Heart left ventricle (tissue), 16 donors: ENCODE measurements at regions not wholly inside any gene's neighbourhood (a gene's known extent, or its start where the extent isn't known, plus 50 kb on each side); places are given as distances from the start of the nearest gene placed in this dataset.

ENCODE experiments used
- ATAC-seq, 4 donors: fragments of 200-7000 bp; cut with Tn5 transposase; one replicate each; pipeline ENCODE4 v1.9.1; 2020 to 2022; ENCODE audit warnings: moderate library complexity in 4 of 4, mild to moderate bottlenecking in 3 of 4, moderate number of reproducible peaks in 1 of 4
- DNase-seq, 5 donors: peaks; one replicate each; pipeline ENCODE4 v3.0.0-alpha.2; 2020
- H3K27ac ChIP-seq, 12 donors: fragments of 200-600 bp; sonication (generic) in 4 of 12; one replicate each; pipeline versions ENCODE4 v1.5.0 to v1.8.0; 2016 to 2022; ENCODE audit warnings: mild to moderate bottlenecking in 2 of 12
- H3K27me3 ChIP-seq, 9 donors: fragments of 200-600 bp; sonication (generic) in 2 of 9; one replicate each; pipeline versions ENCODE4 v1.5.1 to v1.8.0; 2016 to 2022; ENCODE audit warnings: mild to moderate bottlenecking in 3 of 9
- H3K36me3 ChIP-seq, 9 donors: fragments of 200-600 bp; sonication (generic) in 2 of 9; one replicate each; pipeline versions ENCODE4 v1.5.0 to v1.8.0; 2018 to 2022; ENCODE audit warnings: mild to moderate bottlenecking in 2 of 9
- H3K4me1 ChIP-seq, 12 donors: fragments of 200-600 bp; sonication (generic) in 4 of 12; one replicate each; pipeline versions ENCODE4 v1.5.0 to v1.8.0; 2016 to 2022; ENCODE audit warnings: mild to moderate bottlenecking in 3 of 12
- H3K4me3 ChIP-seq, 12 donors: fragments of 200-600 bp; sonication (generic) in 4 of 12; one replicate each; pipeline versions ENCODE4 v1.5.0 to v1.8.0; 2017 to 2022; ENCODE audit warnings: mild to moderate bottlenecking in 9 of 12, moderate library complexity in 4 of 12
- H3K9me3 ChIP-seq, 12 donors: fragments of 200-600 bp; sonication (generic) in 4 of 12; one replicate each; pipeline versions ENCODE4 v1.5.0 to v1.8.0; 2016 to 2022; ENCODE audit warnings: mild to moderate bottlenecking in 1 of 12
- CTCF ChIP-seq, 12 donors: fragments of 200-600 bp; sonication (generic) in 4 of 12; IDR thresholded peaks; one replicate each; pipeline versions ENCODE4 v1.5.0 to v1.8.0; 2018 to 2022; ENCODE audit warnings: antibody characterized with exemption in 12 of 12, mild to moderate bottlenecking in 5 of 12
- POLR2A ChIP-seq, 2 donors: fragments of 450-650 bp; IDR thresholded peaks; one replicate each; pipeline ENCODE4 v1.6.1; 2017; ENCODE audit warnings: antibody characterized with exemption in 2 of 2, mild to moderate bottlenecking in 2 of 2, moderate library complexity in 2 of 2
- WGBS, 4 donors: extraction: QIAGEN DNeasy Blood & Tissue Kit in 2 of 4; methylation state at CpG; one replicate each; pipeline versions ENCODE4 v1.1.5 to v1.1.7; 2013 to 2018; 5-methylcytosine and 5-hydroxymethylcytosine counted together
- intact Hi-C, 10 donors: fragments of 100-400 bp; cut with DNase I; formaldehyde crosslinking; loops; one replicate each; pipeline versions ENCODE4 v1.11.1 to v1.14.2; 2022
- donor health status: ischemic (EF 13 %, LVEDD 7.1; RV severe dilation, severe dysfunction).
- donor health status: healthy with polysubstance abuse.
- donor health status: DM: no; HTN: yes; CAD: no.
- donor health status: DM: no; HTN: no; CAD: no.
- donor health status: ischemic (EF 25% LVEDD 6.9; RV normal size, moderate dysfunction).
- donor health status: ischemic (EF 25% LVEDD 5.7; RV mildly dilated, moderate dysfunction).
- donor health status: healthy.
- donor health status: DM: yes; HTN: yes; CAD: no.
- donor health status: ischemic (EF 35%, LVEDD 5.7; RV mildly dilated, moderate dysfunction).
- donor health status: nonischemic (EF 11% LVEDD 7.7; RV severe dilation, severe dysfunction).
- donor health status: DM: yes; HTN: yes; CAD: no.
- donor health status: PGD.
- donor health status: ischemic (EF 29% LVEDD 5.4; RV normal size, mild dysfunction).
- donor health status: nonischemic (EF 23%, LVEDD 6.1; RV moderate dilation, normal function).

GRCh38 chr6:63434943-63435342, 115.2 kb upstream of the LGSN start:
- no peak for TF ChIP-seq CTCF (IDR thresholded peaks at IDR 0.05)
- TF ChIP-seq POLR2A (IDR thresholded peaks at IDR 0.05), result no peak
- Histone ChIP-seq H3K4me3 (no peak overlapping the region), H3K27me3 (no peaks in the 10 kb centered on the region), H3K36me3 (no peaks in the 10 kb centered on the region), H3K27ac (no peak overlapping the region), H3K4me1 (no peaks in the 10 kb centered on the region), H3K9me3 (no peaks in the 10 kb centered on the region)
- WGBS, 4 donors, result 50 to 72% (median 58%) methylated on average over 3 of the region's 3 CpGs
- DNase-seq (no peak), ATAC-seq (no peak)
- intact Hi-C loops, result no loop called here

- TF ChIP-seq POLR2A (IDR thresholded peaks at IDR 0.05), result no peak
- TF ChIP-seq CTCF (IDR thresholded peaks at IDR 0.05), result no peak
These were observed 116.6 kb upstream of the LGSN start for GRCh38 chr6:63436356-63436755.

GRCh38 chr6:63437058-63437457, 117.3 kb upstream of the LGSN start:
- intact Hi-C loops, result no loop called here
- DNase-seq, result no peak
- TF ChIP-seq CTCF (IDR thresholded peaks at IDR 0.05), result no peak
- no peak for TF ChIP-seq POLR2A (IDR thresholded peaks at IDR 0.05)
- H3K4me3 ChIP-seq, result no peak overlapping the region
- no peaks in the 10 kb centered on the region for H3K27me3 ChIP-seq
- 89 to 96% (median 94%) methylated on average over 3 of the region's 3 CpGs for WGBS, 4 donors
- H3K9me3 ChIP-seq, result no peaks in the 10 kb centered on the region
- no peak for ATAC-seq
- H3K27ac ChIP-seq, result no peak overlapping the region
- no peaks in the 10 kb centered on the region for H3K36me3 ChIP-seq
- H3K4me1 ChIP-seq, result no peaks in the 10 kb centered on the region

More at GRCh38 chr6:63436356-63436755, 116.6 kb upstream of the LGSN start:
- ATAC-seq (no peak), DNase-seq (no peak)
- intact Hi-C loops, result no loop called here
- no peak overlapping the region for H3K27ac ChIP-seq
- 63 to 74% (median 66%) methylated on average over 2 of the region's 2 CpGs for WGBS, 4 donors
- H3K36me3 ChIP-seq, result no peaks in the 10 kb centered on the region
- no peak overlapping the region for H3K4me3 ChIP-seq
- H3K9me3 ChIP-seq, result no peaks in the 10 kb centered on the region
- H3K27me3 ChIP-seq, result no peaks in the 10 kb centered on the region
- H3K4me1 ChIP-seq, result no peaks in the 10 kb centered on the region

GRCh38 chr6:63440057-63440456, 120.3 kb upstream of the LGSN start:
- H3K4me3 ChIP-seq, result no peak overlapping the region
- H3K4me1 ChIP-seq, result no peaks in the 10 kb centered on the region
- H3K36me3 ChIP-seq, result no peaks in the 10 kb centered on the region
- H3K27ac ChIP-seq, result no peak overlapping the region
- no peaks in the 10 kb centered on the region for H3K9me3 ChIP-seq
- TF ChIP-seq POLR2A (IDR thresholded peaks at IDR 0.05) (no peak), CTCF (IDR thresholded peaks at IDR 0.05) (no peak)
- intact Hi-C loops, result loop anchor here in 1 of 10 donors (10.0 kb wide), 1 partner anchor 135 kb away; the partner anchor contains the start of genes LOC128125822 and PTP4A1
- ATAC-seq (no peak), DNase-seq (no peak)
- 49 to 68% (median 60%) methylated on average over 7 of the region's 7 CpGs for WGBS, 4 donors
- no peaks in the 10 kb centered on the region for H3K27me3 ChIP-seq
